IMR-90 (cell line): ENCODE measurements at regions not wholly inside any gene's neighbourhood (a gene's known extent, or its start where the extent isn't known, plus 50 kb on each side); places are given as distances from the start of the nearest gene placed in this dataset.
A peak's percentile ranks its signal among the peaks of the same experiment; 100 is the strongest.

Source experiments
- ATAC-seq: fragments of 200-7000 bp; cut with Tn5 transposase; 2 replicates; pipeline ENCODE4 v1.9.1; 2020; ENCODE audit warnings: low read depth, mild to moderate bottlenecking, moderate library complexity
- BruUV-seq: library from RNA; stranded (reverse); fragments of 400-500 nt; replicated peaks from 2 replicates; lab custom pipeline; 2021; lab: Mats Ljungman, UMichigan
- CTCF ChIA-PET: fragments of 300-600 bp; formaldehyde crosslinking; extraction: SDS; loops from one replicate; lab custom pipeline; 2021; ENCODE audit warnings: antibody characterized with exemption; lab: Yijun Ruan, JAX
- POLR2A ChIA-PET: fragments of 300-600 bp; sonication (Branson Sonifier 250); formaldehyde crosslinking; loops from one replicate; lab custom pipeline; 2022; ENCODE audit warnings: antibody characterized with exemption; ENCODE audit not compliant: unreplicated experiment; lab: Charles Lee
- DNase-seq: peaks from one replicate; pipeline ENCODE4 v3.0.0; 2013
- H2AFZ ChIP-seq: replicated peaks from 2 replicates; pipeline ENCODE3; 2013; ENCODE audit warnings: low read length, mild to moderate bottlenecking; ENCODE audit not compliant: poor library complexity
- H2AK5ac ChIP-seq: 2 replicates; pipeline ENCODE4 v1.6.1; 2013; ENCODE audit warnings: low read depth, low read length, inconsistent platforms
- H2AK9ac ChIP-seq: replicated peaks from 2 replicates; pipeline ENCODE3; 2013; ENCODE audit warnings: mild to moderate bottlenecking, low read depth, low read length, moderate library complexity; ENCODE audit not compliant: poor library complexity
- H2BK120ac ChIP-seq: 2 replicates; pipeline ENCODE4 v1.6.1; 2013; ENCODE audit warnings: low read depth, low read length, inconsistent platforms
- H2BK15ac ChIP-seq: 3 replicates; pipeline ENCODE4 v1.6.1; 2013; ENCODE audit warnings: low read depth, low read length, inconsistent platforms
- H2BK20ac ChIP-seq: 2 replicates; pipeline ENCODE4 v1.6.1; 2013; ENCODE audit warnings: low read depth, mild to moderate bottlenecking, inconsistent platforms, low read length, moderate library complexity
- H2BK5ac ChIP-seq: 2 replicates; pipeline ENCODE4 v1.6.1; 2013; ENCODE audit warnings: mild to moderate bottlenecking, low read depth, low read length, inconsistent platforms; ENCODE audit not compliant: poor library complexity, severe bottlenecking
- H3K14ac ChIP-seq: replicated peaks from 2 replicates; pipeline ENCODE4 v1.6.1; 2013; ENCODE audit warnings: low read depth, low read length, inconsistent platforms
- H3K18ac ChIP-seq: 2 replicates; pipeline ENCODE4 v1.6.1; 2013; ENCODE audit warnings: low read depth, low read length, control low read depth
- H3K23ac ChIP-seq: 2 replicates; pipeline ENCODE4 v1.6.1; 2013; ENCODE audit warnings: low read depth, low read length, inconsistent platforms
- H3K27ac ChIP-seq: 2 replicates; pipeline ENCODE4 v1.5.1; 2013; ENCODE audit warnings: mild to moderate bottlenecking, control low read depth, low read length; ENCODE audit not compliant: insufficient read depth
- H3K27me3 ChIP-seq: 2 replicates; pipeline ENCODE4 v1.6.1; 2013; ENCODE audit warnings: low read length; ENCODE audit not compliant: control insufficient read depth, insufficient read depth
- H3K36me3 ChIP-seq: 2 replicates; pipeline ENCODE4 v1.6.1; 2013; ENCODE audit warnings: low read length, mixed read lengths; ENCODE audit not compliant: control insufficient read depth, insufficient read depth
- H3K4ac ChIP-seq: 2 replicates; pipeline ENCODE4 v1.6.1; 2013; ENCODE audit warnings: low read depth, low read length, inconsistent platforms
- H3K4me1 ChIP-seq: 2 replicates; pipeline ENCODE4 v1.6.1; 2013; ENCODE audit warnings: low read length, mixed read lengths; ENCODE audit not compliant: control insufficient read depth, insufficient read depth
- H3K4me2 ChIP-seq: 2 replicates; pipeline ENCODE4 v1.6.1; 2013; ENCODE audit warnings: low read depth, mild to moderate bottlenecking, control low read depth, low read length, moderate library complexity
- H3K4me3 ChIP-seq: 2 replicates; pipeline ENCODE4 v1.5.1; 2013; ENCODE audit warnings: low read depth, mild to moderate bottlenecking, control low read depth, low read length, moderate library complexity; ENCODE audit not compliant: insufficient read depth
- H3K56ac ChIP-seq: 2 replicates; pipeline ENCODE4 v1.6.1; 2013; ENCODE audit warnings: low read length, inconsistent platforms; ENCODE audit not compliant: insufficient read depth; ENCODE audit errors: extremely low read depth
- H3K79me1 ChIP-seq, 2 experiments: 2 replicates each; pipeline ENCODE4 v1.6.1; 2013; ENCODE audit warnings: low read length in 2 of 2, inconsistent platforms in 1 of 2, low read depth in 1 of 2
- H3K9ac ChIP-seq: 2 replicates; pipeline ENCODE4 v1.6.1; 2013; ENCODE audit warnings: low read depth, low read length, control low read depth
- H3K9me1 ChIP-seq: 2 replicates; pipeline ENCODE4 v1.6.1; 2013; ENCODE audit warnings: low read length, inconsistent platforms; ENCODE audit not compliant: insufficient read depth
- H3K9me3 ChIP-seq: 2 replicates; pipeline ENCODE4 v1.6.1; 2013; ENCODE audit warnings: low read length; ENCODE audit not compliant: control insufficient read depth, insufficient read depth
- H4K20me1 ChIP-seq: 2 replicates; pipeline ENCODE4 v1.6.1; 2013; ENCODE audit warnings: low read length, inconsistent platforms; ENCODE audit not compliant: insufficient read depth
- H4K5ac ChIP-seq: 2 replicates; pipeline ENCODE4 v1.6.1; 2013; ENCODE audit warnings: mild to moderate bottlenecking, low read depth, low read length, control low read depth
- H4K8ac ChIP-seq, 2 experiments: 2 replicates each; pipeline ENCODE4 v1.6.1; 2013; ENCODE audit warnings: low read depth in 2 of 2, low read length in 2 of 2, control low read depth in 1 of 2, inconsistent platforms in 1 of 2
- H4K91ac ChIP-seq: 2 replicates; pipeline ENCODE4 v1.6.1; 2013; ENCODE audit warnings: low read depth, low read length, inconsistent platforms; ENCODE audit not compliant: insufficient read depth
- BHLHE40 ChIP-seq: fragments of 150-350 bp; IDR thresholded peaks from 2 replicates; pipeline ENCODE4 v1.6.1; 2016; ENCODE audit warnings: mild to moderate bottlenecking, low read depth, low read length
- CEBPB ChIP-seq: IDR thresholded peaks from 2 replicates; pipeline ENCODE4 v1.6.1; 2012; ENCODE audit warnings: low read depth, low read length, improper control_type of control experiment
- CHD1 ChIP-seq: IDR thresholded peaks from 2 replicates; pipeline ENCODE4 v1.6.1; 2012; ENCODE audit warnings: low read depth, low read length, improper control_type of control experiment
- FOS ChIP-seq: fragments of 150-350 bp; IDR thresholded peaks from 2 replicates; pipeline ENCODE4 v1.6.1; 2016; ENCODE audit warnings: low read depth, low read length
- MAFK ChIP-seq: IDR thresholded peaks from 2 replicates; pipeline ENCODE4 v1.6.1; 2012; ENCODE audit warnings: low read depth, low read length, improper control_type of control experiment
- MAZ ChIP-seq: IDR thresholded peaks from 2 replicates; pipeline ENCODE4 v1.6.1; 2012; ENCODE audit warnings: low read depth, mild to moderate bottlenecking, low read length, improper control_type of control experiment, moderate library complexity, borderline replicate concordance
- MXI1 ChIP-seq: IDR thresholded peaks from 2 replicates; pipeline ENCODE4 v1.6.1; 2012; ENCODE audit warnings: low read depth, mild to moderate bottlenecking, low read length, moderate library complexity, borderline replicate concordance
- NFE2L2 ChIP-seq: fragments of 150-350 bp; IDR thresholded peaks from 2 replicates; pipeline ENCODE4 v1.6.1; 2016; ENCODE audit warnings: low read depth, mild to moderate bottlenecking, low read length
- POLR2A ChIP-seq: IDR thresholded peaks from 2 replicates; pipeline ENCODE4 v1.6.1; 2012; ENCODE audit warnings: mild to moderate bottlenecking, low read depth, low read length
- RAD21 ChIP-seq: IDR thresholded peaks from 2 replicates; pipeline ENCODE4 v1.6.1; 2012; ENCODE audit warnings: low read length, improper control_type of control experiment
- RCOR1 ChIP-seq: IDR thresholded peaks from 2 replicates; pipeline ENCODE4 v1.6.1; 2012; ENCODE audit warnings: mild to moderate bottlenecking, low read length, improper control_type of control experiment; ENCODE audit not compliant: insufficient replicate concordance
- RFX5 ChIP-seq: IDR thresholded peaks from 2 replicates; pipeline ENCODE4 v1.8.0; 2012; ENCODE audit warnings: low read depth, mild to moderate bottlenecking, low read length, moderate library complexity
- SMC3 ChIP-seq: fragments of 150-350 bp; IDR thresholded peaks from 2 replicates; pipeline ENCODE4 v1.6.1; 2016; ENCODE audit warnings: low read depth, mild to moderate bottlenecking, antibody characterized with exemption, low read length, moderate library complexity
- USF2 ChIP-seq: fragments of 150-350 bp; IDR thresholded peaks from 2 replicates; pipeline ENCODE4 v1.6.1; 2017; ENCODE audit warnings: mild to moderate bottlenecking, antibody characterized with exemption, low read length, low read depth
- WGBS, 2 experiments: methylation state at CpG; one replicate each; pipeline versions ENCODE4 v1.1.5 to v1.1.7; 2013; ENCODE audit warnings: missing lambda C conversion rate in 2 of 2; ENCODE audit not compliant: insufficient read length in 1 of 2; ENCODE audit errors: extremely low coverage in 2 of 2; 5-methylcytosine and 5-hydroxymethylcytosine counted together
- dilution Hi-C: fragments of 300-500 bp; cut with HindIII; formaldehyde crosslinking; loops from one replicate; pipeline ENCODE4 v1.14.3; 2018; ENCODE audit warnings: low sequenced_read_pairs; ENCODE audit not compliant: unreplicated experiment
- in situ Hi-C: fragments of 300-500 bp; cut with MboI; formaldehyde crosslinking; loops from 3 replicates; pipeline ENCODE4 v1.14.3; 2019; ENCODE audit warnings: low sequenced_read_pairs, inconsistent platforms, mixed read lengths
- intact Hi-C: fragments of 100-400 bp; cut with micrococcal nuclease; formaldehyde crosslinking; loops from 2 replicates; pipeline ENCODE4 v1.10.0; 2022
- TF ChIP-seq, protein P1 (sequence below): conservative IDR thresholded peaks from 2 replicates; pipeline ENCODE4 v1.5.1; 2012; ENCODE audit warnings: mild to moderate bottlenecking, low read depth, low read length, improper control_type of control experiment
- TF ChIP-seq, protein P2 (sequence below): fragments of 150-350 bp; IDR thresholded peaks from 2 replicates; pipeline ENCODE4 v1.6.1; 2016; ENCODE audit warnings: low read depth, mild to moderate bottlenecking, low read length, moderate library complexity, borderline replicate concordance

DNA sequence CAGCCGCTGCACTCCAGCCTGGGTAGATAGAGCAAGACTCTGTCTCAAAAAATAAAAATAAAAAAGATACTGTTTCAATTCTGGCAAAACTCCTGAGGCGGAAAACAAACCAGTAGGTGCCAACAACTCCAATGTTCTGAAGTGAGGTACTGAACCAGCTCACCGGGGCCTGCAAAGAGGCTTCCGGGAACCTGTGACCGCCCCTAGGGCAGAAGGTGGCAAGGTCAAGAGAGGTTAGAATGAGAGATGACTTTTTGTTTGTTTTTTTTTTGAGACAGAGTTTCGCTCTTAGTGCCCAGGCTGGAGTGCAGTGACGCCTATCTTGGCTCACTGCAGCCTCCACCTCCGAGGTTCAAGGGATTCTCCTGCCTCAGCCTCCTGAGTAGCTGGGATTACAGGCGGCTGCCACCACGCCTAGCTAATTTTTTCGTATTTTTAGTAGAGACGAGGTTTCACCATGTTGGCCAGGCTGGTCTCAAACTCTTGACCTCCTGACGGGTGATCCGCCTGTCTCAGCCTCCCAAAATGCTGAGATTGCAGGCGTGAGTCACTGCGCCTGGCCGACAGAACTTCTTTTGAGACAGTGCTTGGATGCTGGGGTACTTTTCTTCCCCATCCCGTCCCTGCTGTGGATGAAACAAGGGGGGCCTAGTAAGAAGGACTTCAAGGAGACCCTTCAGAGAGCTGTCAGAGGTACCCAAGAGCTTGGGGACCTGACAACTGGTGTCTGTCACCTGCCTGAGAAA lies 91.9 kb upstream of the SLC25A33 start:
- Histone ChIP-seq H2BK15ac (no peak overlapping the region), H2AFZ (no peak overlapping the region), H3K9me3 (no peaks in the 10 kb centered on the region), H3K9me1 (peaks cover 23% of the 10 kb centered on the region), H3K23ac (no peak overlapping the region; the same call in 1 of the 2 replicates), H2BK20ac (no peak overlapping the region), H4K20me1 (no peaks in the 10 kb centered on the region), H3K18ac (no peak overlapping the region), H3K56ac (no peak overlapping the region), H2BK5ac (no peak overlapping the region), H3K14ac (no peak overlapping the region), H3K9ac (no peak overlapping the region), H3K4me3 (no peak overlapping the region), H2BK120ac (peak overlapping the region; percentile 19), H4K5ac (no peak overlapping the region), H2AK9ac (no peak overlapping the region), H4K8ac (no peak overlapping the region), H3K4me1 (peaks cover 18% of the 10 kb centered on the region), H3K27ac (no peak overlapping the region), H3K27me3 (no peaks in the 10 kb centered on the region), H3K4me2 (no peak overlapping the region), H2AK5ac (no peak overlapping the region), H3K36me3 (no peaks in the 10 kb centered on the region), H3K79me1 (no peaks in the 10 kb centered on the region), H4K91ac (no peak overlapping the region), H3K4ac (peak overlapping the region; percentile 7; the same call in 1 of the 2 replicates)
- CTCF ChIA-PET = no interaction called here
- TF ChIP-seq POLR2A (no peak), MXI1 (no peak), CHD1 (no peak), MAFK (no peak), BHLHE40 (no peak), MAZ (no peak), NFE2L2 (no peak), FOS (no peak), USF2 (no peak), RAD21 (no peak), CEBPB (no peak), SMC3 (no peak), RCOR1 (no peak), RFX5 (no peak)
- TF ChIP-seq, protein P1, sequence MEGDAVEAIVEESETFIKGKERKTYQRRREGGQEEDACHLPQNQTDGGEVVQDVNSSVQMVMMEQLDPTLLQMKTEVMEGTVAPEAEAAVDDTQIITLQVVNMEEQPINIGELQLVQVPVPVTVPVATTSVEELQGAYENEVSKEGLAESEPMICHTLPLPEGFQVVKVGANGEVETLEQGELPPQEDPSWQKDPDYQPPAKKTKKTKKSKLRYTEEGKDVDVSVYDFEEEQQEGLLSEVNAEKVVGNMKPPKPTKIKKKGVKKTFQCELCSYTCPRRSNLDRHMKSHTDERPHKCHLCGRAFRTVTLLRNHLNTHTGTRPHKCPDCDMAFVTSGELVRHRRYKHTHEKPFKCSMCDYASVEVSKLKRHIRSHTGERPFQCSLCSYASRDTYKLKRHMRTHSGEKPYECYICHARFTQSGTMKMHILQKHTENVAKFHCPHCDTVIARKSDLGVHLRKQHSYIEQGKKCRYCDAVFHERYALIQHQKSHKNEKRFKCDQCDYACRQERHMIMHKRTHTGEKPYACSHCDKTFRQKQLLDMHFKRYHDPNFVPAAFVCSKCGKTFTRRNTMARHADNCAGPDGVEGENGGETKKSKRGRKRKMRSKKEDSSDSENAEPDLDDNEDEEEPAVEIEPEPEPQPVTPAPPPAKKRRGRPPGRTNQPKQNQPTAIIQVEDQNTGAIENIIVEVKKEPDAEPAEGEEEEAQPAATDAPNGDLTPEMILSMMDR = no peak
- TF ChIP-seq, protein P2, sequence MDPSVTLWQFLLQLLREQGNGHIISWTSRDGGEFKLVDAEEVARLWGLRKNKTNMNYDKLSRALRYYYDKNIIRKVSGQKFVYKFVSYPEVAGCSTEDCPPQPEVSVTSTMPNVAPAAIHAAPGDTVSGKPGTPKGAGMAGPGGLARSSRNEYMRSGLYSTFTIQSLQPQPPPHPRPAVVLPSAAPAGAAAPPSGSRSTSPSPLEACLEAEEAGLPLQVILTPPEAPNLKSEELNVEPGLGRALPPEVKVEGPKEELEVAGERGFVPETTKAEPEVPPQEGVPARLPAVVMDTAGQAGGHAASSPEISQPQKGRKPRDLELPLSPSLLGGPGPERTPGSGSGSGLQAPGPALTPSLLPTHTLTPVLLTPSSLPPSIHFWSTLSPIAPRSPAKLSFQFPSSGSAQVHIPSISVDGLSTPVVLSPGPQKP = no peak
- in situ Hi-C loops (no loop called here), intact Hi-C loops (no loop called here), dilution Hi-C loops (no loop called here)
- 91% methylated on average over 9 of the region's 18 CpGs; no CpG with 5 or more reads in 1 of the 2 experiments for WGBS, 2 experiments
- no peak for DNase-seq
- no peak for ATAC-seq
- no TSS peak for BruUV-seq
- POLR2A ChIA-PET = no interaction called here
